MCF 10A (cell line): ENCODE measurements at regions not wholly inside any gene's neighbourhood (a gene's known extent, or its start where the extent isn't known, plus 50 kb on each side); places are given as distances from the start of the nearest gene placed in this dataset.
"Not testable (repeated sequence)": the region's sequence is repeated elsewhere in the genome, so short reads cannot be mapped to it uniquely, and the experiment has no call there.

Source experiments
- BruUV-seq: library from RNA; stranded (reverse); fragments of 400-500 nt; replicated peaks from 2 replicates; lab custom pipeline; 2021; lab: Mats Ljungman, UMichigan
- CTCF ChIA-PET: fragments of 300-600 bp; sonication (Branson Sonifier 250); formaldehyde crosslinking; extraction: SDS; loops from one replicate; lab custom pipeline; 2021; ENCODE audit warnings: antibody characterized with exemption, inconsistent platforms; lab: Yijun Ruan, JAX
- POLR2A ChIA-PET: fragments of 300-600, 350-650 bp; sonication (Branson Sonifier 250); formaldehyde crosslinking; extraction: SDS; loops from one replicate; lab custom pipeline; 2020; ENCODE audit warnings: antibody characterized with exemption, inconsistent platforms; lab: Yijun Ruan, JAX
- DNase-seq: peaks from one replicate; pipeline ENCODE4 v3.0.0-alpha.2; 2018; ENCODE audit not compliant: unreplicated experiment
- H3K27ac Mint-ChIP-seq: one replicate; pipeline ENCODE4 v1.8.0; 2022; ENCODE audit warnings: mild to moderate bottlenecking, low read depth, mixed read lengths; ENCODE audit not compliant: unreplicated experiment
- H3K27me3 Mint-ChIP-seq: one replicate; pipeline ENCODE4 v1.8.0; 2022; ENCODE audit warnings: mixed read lengths; ENCODE audit not compliant: insufficient read depth, unreplicated experiment
- H3K36me3 Mint-ChIP-seq: one replicate; pipeline ENCODE4 v1.8.0; 2022; ENCODE audit warnings: mild to moderate bottlenecking, moderate library complexity, mixed read lengths; ENCODE audit not compliant: insufficient read depth, unreplicated experiment
- H3K4me1 Mint-ChIP-seq: one replicate; pipeline ENCODE4 v1.8.0; 2022; ENCODE audit warnings: mixed read lengths; ENCODE audit not compliant: insufficient read depth, unreplicated experiment
- H3K4me3 Mint-ChIP-seq: one replicate; pipeline ENCODE4 v1.8.0; 2022; ENCODE audit warnings: mild to moderate bottlenecking, moderate library complexity, mixed read lengths; ENCODE audit not compliant: unreplicated experiment
- H3K9me3 Mint-ChIP-seq: one replicate; pipeline ENCODE4 v1.8.0; 2022; ENCODE audit warnings: mixed read lengths; ENCODE audit not compliant: unreplicated experiment
- CTCF ChIP-seq: fragments of 200-600 bp; IDR thresholded peaks from one replicate; pipeline ENCODE4 v1.8.0; 2022; ENCODE audit warnings: antibody characterized with exemption, mild to moderate bottlenecking; ENCODE audit not compliant: unreplicated experiment
- intact Hi-C: fragments of 100-400 bp; cut with micrococcal nuclease; formaldehyde crosslinking; loops from 2 replicates; pipeline ENCODE4 v1.14.1; 2022

GRCh38 chr2:208807756-208808155, 401.2 kb downstream of the PTH2R start:
- Mint-ChIP-seq H3K36me3 (no peaks in the 10 kb centered on the region), H3K4me1 (no peaks in the 10 kb centered on the region), H3K27ac (no peak overlapping the region), H3K27me3 (no peaks in the 10 kb centered on the region), H3K4me3 (peak overlapping the region; percentile 26), H3K9me3 (no peaks in the 10 kb centered on the region)
- intact Hi-C loops = no loop called here
- BruUV-seq = no TSS peak
- CTCF ChIA-PET = interaction anchor here (0.7 to 1.7 kb wide), 3 partner anchors 12 to 341 kb away, joined by 3 to 7 read pairs (median 5); no protein-coding TSS in a partner anchor
- peak; percentile 51 for DNase-seq
- no peak for TF ChIP-seq CTCF
- POLR2A ChIA-PET = no interaction called here

DNA sequence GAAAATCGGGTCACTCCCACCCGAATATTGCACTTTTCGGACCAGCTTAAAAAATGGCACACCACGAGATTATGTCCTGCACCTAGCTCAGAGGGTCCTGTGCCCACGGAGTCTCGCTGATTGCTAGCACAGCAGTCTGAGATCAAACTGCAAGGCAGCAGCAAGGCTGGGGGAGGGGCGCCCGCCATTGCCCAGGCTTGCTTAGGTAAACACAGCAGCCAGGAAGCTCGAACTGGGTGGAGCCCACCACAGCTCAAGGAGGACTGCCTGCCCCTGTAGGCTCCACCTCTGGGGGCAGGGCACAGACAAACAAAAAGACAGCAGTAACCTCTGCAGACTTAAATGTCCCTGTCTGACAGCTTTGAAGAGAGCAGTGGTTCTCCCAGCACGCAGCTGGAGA, 405.3 kb downstream of the PTH2R start:
- H3K9me3 Mint-ChIP-seq, H3K27ac Mint-ChIP-seq, DNase-seq, intact Hi-C loops, H3K4me1 Mint-ChIP-seq, CTCF ChIA-PET, H3K4me3 Mint-ChIP-seq, H3K36me3 Mint-ChIP-seq, H3K27me3 Mint-ChIP-seq, POLR2A ChIA-PET, BruUV-seq: not testable (repeated sequence)

- no peaks in the 10 kb centered on the region for H3K9me3 Mint-ChIP-seq
- no peak overlapping the region for H3K4me3 Mint-ChIP-seq
- no peak for TF ChIP-seq CTCF
- no peaks in the 10 kb centered on the region for H3K4me1 Mint-ChIP-seq
- intact Hi-C loops = no loop called here
- no peak for DNase-seq
- BruUV-seq = no TSS peak
- H3K36me3 Mint-ChIP-seq = no peaks in the 10 kb centered on the region
- ChIA-PET CTCF (interaction anchor here (0.5 to 3.7 kb wide), 15 partner anchors 9 to 574 kb away, joined by 3 to 35 read pairs (median 4); no protein-coding TSS in a partner anchor), POLR2A (interaction anchor here (1.7 kb wide), 1 partner anchor 389 kb away, joined by 4 read pairs; no protein-coding TSS in a partner anchor)
- H3K27me3 Mint-ChIP-seq = peaks cover 7% of the 10 kb centered on the region
- no peak overlapping the region for H3K27ac Mint-ChIP-seq
Observed at GRCh38 chr2:208819190-208819589, 412.6 kb downstream of the PTH2R start.

GRCh38 chr2:208820014-208820688, 413.6 kb downstream of the PTH2R start:
- peak; percentile 30 for TF ChIP-seq CTCF
- H3K9me3 Mint-ChIP-seq = no peaks in the 10 kb centered on the region
- DNase-seq = peak; percentile 18
- POLR2A ChIA-PET = interaction anchor here (1.7 kb wide), 1 partner anchor 388 kb away, joined by 4 read pairs; no protein-coding TSS in a partner anchor
- no peak overlapping the region for H3K27ac Mint-ChIP-seq
- no TSS peak for BruUV-seq
- CTCF ChIA-PET = interaction anchor here (0.5 to 3.7 kb wide), 31 partner anchors 8 to 1016 kb away, joined by 3 to 35 read pairs (median 4); no protein-coding TSS in a partner anchor
- no peaks in the 10 kb centered on the region for H3K36me3 Mint-ChIP-seq
- no peak overlapping the region for H3K4me3 Mint-ChIP-seq
- H3K4me1 Mint-ChIP-seq = no peaks in the 10 kb centered on the region
- intact Hi-C loops = loop anchor here (1.0 to 2.0 kb wide), 3 partner anchors 388 to 511 kb away; no protein-coding TSS in a partner anchor
- peaks cover 12% of the 10 kb centered on the region for H3K27me3 Mint-ChIP-seq
